Keratinocyte (primary cell): ENCODE measurements at regions not wholly inside any gene's neighbourhood (a gene's known extent, or its start where the extent isn't known, plus 50 kb on each side); places are given as distances from the start of the nearest gene placed in this dataset.

Source experiments
- CTCF ChIP-seq, 3 experiments: IDR thresholded peaks in 1 of 3; conservative IDR thresholded peaks in 1 of 3; optimal IDR thresholded peaks in 1 of 3; 2 replicates in 2 of 3; 3 replicates in 1 of 3; pipeline versions ENCODE3 to v1.5.1; 2011; ENCODE audit warnings: low read length in 3 of 3, mild to moderate bottlenecking in 3 of 3, moderate library complexity in 2 of 3, control low read depth in 1 of 3, inconsistent platforms in 1 of 3; ENCODE audit not compliant: insufficient read depth in 2 of 3; ENCODE audit errors: extremely low read depth in 1 of 3
- EZH2 ChIP-seq: IDR thresholded peaks from one replicate; pipeline ENCODE4 v1.6.1; 2012; ENCODE audit warnings: inconsistent platforms, mild to moderate bottlenecking, low read length, moderate library complexity

DNA sequence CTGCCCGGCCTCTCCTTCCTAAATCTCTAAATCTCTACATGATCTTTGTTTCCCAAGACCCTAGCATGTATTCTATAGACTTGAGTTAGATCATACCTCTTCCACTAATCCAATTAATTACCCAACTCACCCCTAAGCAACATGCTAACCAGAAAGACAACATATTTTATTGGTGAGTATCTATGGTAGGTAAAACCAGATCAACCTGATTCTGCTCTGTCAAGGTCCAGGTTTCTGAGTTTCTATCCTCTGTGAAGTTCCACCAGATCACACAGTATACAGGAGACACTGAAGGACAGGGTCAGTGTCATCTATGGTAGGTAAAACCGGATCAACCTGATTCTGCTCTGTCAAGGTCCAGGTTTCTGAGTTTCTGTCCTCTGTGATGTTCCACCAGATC is 363.2 kb upstream of the MARCKS start:
- TF ChIP-seq CTCF (optimal IDR thresholded peaks at IDR 0.05 in 1 of 3, IDR thresholded peaks at IDR 0.05 in 1 of 3, conservative IDR thresholded peaks at IDR 0.05 in 1 of 3; ENCODE audit: extremely low read depth in 1 of 3, insufficient read depth in 2 of 3, low read length in 3 of 3) = no peak
- no peak for TF ChIP-seq EZH2
